ENCODE measurements at regions not wholly inside any gene's neighbourhood (a gene's known extent, or its start where the extent isn't known, plus 50 kb on each side); places are given as distances from the start of the nearest gene placed in this dataset.

- no peak for DNase-seq (ENCODE audit: low spot score in 2 of 2)
- H3K4me3 ChIP-seq (ENCODE audit: low read depth, poor library complexity, severe bottlenecking) = no peak overlapping the region
- intact Hi-C loops (cut with DNase I; ENCODE audit: low total_unique reads) = no loop called here
- WGBS, 2 donors = 89% methylated on average over 4 of the region's 4 CpGs
- TF ChIP-seq POLR2A (IDR thresholded peaks at IDR 0.05) = no peak
These were observed 113.8 kb upstream of the P2RY1 start for GRCh38 chr3:152720951-152721718.

- 75 to 87% methylated on average over 1 of the region's 1 CpG for WGBS, 2 donors
- intact Hi-C loops (cut with DNase I; ENCODE audit: low total_unique reads) = no loop called here
- DNase-seq (ENCODE audit: low spot score in 2 of 2) = no peak
- TF ChIP-seq POLR2A (IDR thresholded peaks at IDR 0.05) (no peak), CTCF (IDR thresholded peaks at IDR 0.05) (no peak)
- no peak overlapping the region for H3K4me3 ChIP-seq (ENCODE audit: low read depth, poor library complexity, severe bottlenecking)
These were observed 110.7 kb upstream of the P2RY1 start for GRCh38 chr3:152724270-152724669.

GRCh38 chr3:152728231-152728980 lies 106.5 kb upstream of the P2RY1 start:
- no peak for DNase-seq (ENCODE audit: low spot score in 2 of 2)
- intact Hi-C loops (cut with DNase I; ENCODE audit: low total_unique reads) = no loop called here
- TF ChIP-seq CTCF (IDR thresholded peaks at IDR 0.05) = no peak
- TF ChIP-seq POLR2A (IDR thresholded peaks at IDR 0.05) = no peak
- no peak overlapping the region for H3K4me3 ChIP-seq (ENCODE audit: low read depth, poor library complexity, severe bottlenecking)
- WGBS, 2 donors = 65 to 69% methylated on average over 2 of the region's 2 CpGs

GRCh38 chr3:152729906-152730305 lies 105.0 kb upstream of the P2RY1 start:
- no peak for TF ChIP-seq CTCF (IDR thresholded peaks at IDR 0.05)
- no peak for TF ChIP-seq POLR2A (IDR thresholded peaks at IDR 0.05)
- intact Hi-C loops (cut with DNase I; ENCODE audit: low total_unique reads) = no loop called here
- 86 to 87% methylated on average over 5 of the region's 5 CpGs for WGBS, 2 donors
- no peak overlapping the region for H3K4me3 ChIP-seq (ENCODE audit: low read depth, poor library complexity, severe bottlenecking)
- DNase-seq (ENCODE audit: low spot score in 2 of 2) = no peak

GRCh38 chr3:152731511-152731910 lies 103.4 kb upstream of the P2RY1 start:
- no peak for TF ChIP-seq CTCF (IDR thresholded peaks at IDR 0.05)
- no peak for TF ChIP-seq POLR2A (IDR thresholded peaks at IDR 0.05)
- intact Hi-C loops (cut with DNase I; ENCODE audit: low total_unique reads) = no loop called here
- no peak for DNase-seq (ENCODE audit: low spot score in 2 of 2)
- WGBS, 2 donors = 69% methylated on average over 2 of the region's 2 CpGs
- H3K4me3 ChIP-seq (ENCODE audit: low read depth, poor library complexity, severe bottlenecking) = no peak overlapping the region

GRCh38 chr3:152733584-152734119 lies 101.3 kb upstream of the P2RY1 start:
- intact Hi-C loops (cut with DNase I; ENCODE audit: low total_unique reads) = no loop called here
- no peak overlapping the region for H3K4me3 ChIP-seq (ENCODE audit: low read depth, poor library complexity, severe bottlenecking)
- no peak for DNase-seq (ENCODE audit: low spot score in 2 of 2)
- WGBS, 2 donors = 89 to 95% methylated on average over 2 of the region's 2 CpGs
- TF ChIP-seq POLR2A (IDR thresholded peaks at IDR 0.05) = no peak
- no peak for TF ChIP-seq CTCF (IDR thresholded peaks at IDR 0.05)

All from lower leg skin (tissue), 4 donors.